Lung microvascular endothelial cell (primary cell): ENCODE measurements at regions not wholly inside any gene's neighbourhood (a gene's known extent, or its start where the extent isn't known, plus 50 kb on each side); places are given as distances from the start of the nearest gene placed in this dataset.
"Not testable (repeated sequence)": the region's sequence is repeated elsewhere in the genome, so short reads cannot be mapped to it uniquely, and the experiment has no call there.

Source experiments
- DNase-seq, 2 donors: peaks; one replicate each; pipeline versions ENCODE4 v3.0.0 to v3.0.0-alpha.2; 2010; ENCODE audit warnings: low read depth in 2 of 2

DNA sequence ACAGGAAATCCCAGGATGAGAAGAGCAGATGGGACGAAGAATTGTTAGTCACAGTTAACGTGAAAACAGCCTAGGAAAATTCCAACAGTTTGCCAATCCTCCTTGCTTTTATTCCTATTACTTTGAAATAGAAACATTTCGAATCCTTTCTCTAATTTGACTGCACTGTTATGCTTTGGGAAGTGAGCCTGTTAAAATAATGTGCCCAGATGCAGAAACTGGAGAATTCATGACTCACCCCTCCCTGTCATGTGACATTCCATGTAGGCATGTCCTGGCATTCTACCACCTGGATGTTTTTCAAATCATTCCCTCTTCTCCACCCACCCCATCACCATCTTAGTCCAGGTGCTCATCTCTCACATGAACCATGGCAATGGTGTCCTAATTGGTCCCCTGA lies 107.3 kb downstream of the MINAR1 start:
- DNase-seq, result no peak

DNA sequence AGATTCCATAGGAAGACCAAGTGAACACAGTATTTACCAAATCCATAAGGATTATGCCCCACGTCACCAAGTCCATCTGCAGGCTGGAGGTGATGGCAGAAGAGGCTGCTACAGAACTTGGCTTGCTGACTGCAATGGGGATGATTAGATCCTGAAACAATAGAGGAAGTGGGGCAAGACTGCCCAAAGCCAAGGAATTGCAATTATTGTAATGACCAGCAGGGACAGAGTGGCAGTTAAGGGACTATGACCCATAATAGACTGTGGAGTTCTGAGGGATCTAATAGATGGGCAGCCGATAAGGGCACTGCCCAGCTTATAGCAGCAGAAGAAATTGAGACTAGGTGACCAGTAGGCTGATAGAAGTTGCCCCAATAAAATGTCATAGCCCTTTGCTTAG lies 108.4 kb downstream of the MINAR1 start:
- DNase-seq, result no peak

DNA sequence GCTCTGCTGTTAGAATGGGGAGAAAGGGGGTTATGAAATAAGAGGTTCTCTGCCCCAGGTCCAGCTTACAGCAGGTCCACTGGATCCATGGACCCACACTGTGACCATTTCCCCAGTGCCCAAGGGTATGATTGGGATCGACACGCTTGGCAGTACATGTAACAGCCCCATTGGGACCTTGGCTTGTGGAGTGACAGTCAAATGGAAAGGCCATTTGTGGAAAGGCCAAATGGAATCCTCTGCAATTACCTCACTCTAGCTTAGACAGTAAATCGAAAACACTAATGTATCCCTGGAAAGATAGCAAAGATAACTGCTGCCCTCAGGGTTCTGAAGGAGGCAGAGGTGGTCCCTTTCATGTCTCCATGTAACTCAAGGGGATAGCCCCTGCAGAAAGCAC lies 109.1 kb downstream of the MINAR1 start:
- DNase-seq, result no peak

DNA sequence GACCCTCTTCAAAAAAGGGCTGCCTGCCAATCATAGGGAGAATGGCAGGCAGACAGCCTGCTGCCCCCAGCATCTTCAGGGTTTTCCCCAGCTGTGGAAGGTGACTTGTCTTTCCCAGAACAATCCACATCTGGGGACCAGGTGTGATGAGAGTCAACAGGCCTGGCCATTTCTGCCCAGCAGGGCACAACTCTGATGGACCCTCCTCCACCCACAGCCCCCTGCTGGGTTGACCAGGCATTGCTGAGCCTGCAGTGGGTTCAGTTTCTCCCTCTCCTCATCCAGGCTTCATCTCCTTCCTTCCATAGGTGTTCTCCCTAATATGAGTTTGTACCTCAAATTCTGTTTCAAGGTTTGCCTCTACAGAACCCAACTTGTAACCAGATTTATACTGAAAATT lies 111.0 kb downstream of the MINAR1 start:
- DNase-seq, result no peak

DNA sequence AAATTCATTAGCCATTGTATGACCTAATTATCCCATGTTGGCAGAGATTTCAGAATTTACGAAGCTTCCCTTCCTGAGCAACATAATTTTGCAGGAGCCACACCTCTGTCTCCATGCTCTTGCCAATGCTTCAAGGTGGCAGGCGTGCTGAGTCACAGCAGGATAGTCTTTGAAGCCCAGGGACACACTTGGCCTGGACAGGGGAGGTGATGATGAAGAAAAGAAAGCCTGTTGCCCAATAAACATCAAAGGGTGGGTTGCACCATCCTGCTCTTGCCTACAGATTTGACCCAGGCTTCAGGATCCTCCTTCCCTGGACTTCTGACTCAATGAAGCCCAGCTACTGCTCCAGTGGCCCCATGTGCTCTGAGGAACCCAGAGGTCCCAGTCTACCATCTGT lies 117.1 kb downstream of the MINAR1 start:
- no peak for DNase-seq

DNA sequence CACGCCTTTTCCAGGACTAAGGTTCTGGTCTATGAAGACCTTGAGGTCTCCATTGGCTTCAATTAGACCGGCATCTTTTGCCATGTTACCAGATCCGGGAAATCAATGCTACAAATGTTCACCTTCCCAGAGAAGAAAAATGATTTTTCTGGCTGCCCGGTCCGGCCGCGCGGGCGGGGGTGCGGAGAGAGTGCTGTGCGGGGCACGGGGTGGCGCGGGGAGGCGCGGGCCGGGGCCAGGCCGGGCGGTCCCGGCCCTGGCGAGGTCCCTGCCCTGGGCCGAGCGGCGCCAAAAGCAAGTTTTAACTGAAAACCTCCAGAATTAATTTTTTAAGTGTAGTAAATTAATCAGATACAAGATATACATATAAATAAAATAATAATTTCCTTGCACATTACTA lies 128.2 kb downstream of the MINAR1 start:
- no peak for DNase-seq

DNA sequence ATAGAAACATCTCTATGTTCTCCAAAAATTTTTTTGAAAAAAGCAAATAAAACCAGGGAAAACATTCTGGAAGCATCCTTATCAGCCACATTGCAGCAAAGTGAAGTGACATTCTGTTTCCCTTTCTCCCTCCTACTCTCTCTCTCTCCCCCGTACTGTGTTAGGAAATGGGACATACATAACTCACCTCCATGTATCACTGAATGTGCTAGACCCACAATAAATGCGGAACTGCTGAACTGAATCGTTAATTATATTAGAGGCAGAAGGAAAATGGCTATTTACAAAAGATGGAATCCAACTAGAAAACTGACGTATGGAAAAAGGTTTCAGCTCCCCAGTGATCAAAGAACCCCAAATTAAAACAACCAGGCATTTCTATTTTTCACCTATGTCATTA lies 129.8 kb downstream of the MINAR1 start:
- DNase-seq, result no peak

DNA sequence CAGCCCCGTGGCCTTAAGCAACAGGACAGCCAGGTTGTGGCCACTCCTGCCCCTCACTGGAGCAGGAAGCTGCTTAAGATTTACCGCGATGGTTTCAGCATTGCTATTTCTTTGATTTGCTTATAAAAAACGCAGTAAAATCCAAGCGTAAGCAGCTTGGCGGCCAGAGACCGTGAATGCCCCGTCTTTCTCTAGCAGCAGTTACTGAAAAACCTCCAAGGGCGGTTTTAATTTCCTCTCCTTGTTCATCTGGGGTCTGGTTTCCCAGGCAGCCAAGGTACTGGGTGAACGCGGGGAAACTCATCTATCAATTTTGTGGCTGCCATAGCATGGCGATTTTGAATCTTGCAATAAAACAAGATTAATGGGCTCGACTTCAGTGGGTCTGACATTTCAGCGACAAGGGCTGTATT lies 130.3 kb downstream of the MINAR1 start:
- DNase-seq, result no peak

DNA sequence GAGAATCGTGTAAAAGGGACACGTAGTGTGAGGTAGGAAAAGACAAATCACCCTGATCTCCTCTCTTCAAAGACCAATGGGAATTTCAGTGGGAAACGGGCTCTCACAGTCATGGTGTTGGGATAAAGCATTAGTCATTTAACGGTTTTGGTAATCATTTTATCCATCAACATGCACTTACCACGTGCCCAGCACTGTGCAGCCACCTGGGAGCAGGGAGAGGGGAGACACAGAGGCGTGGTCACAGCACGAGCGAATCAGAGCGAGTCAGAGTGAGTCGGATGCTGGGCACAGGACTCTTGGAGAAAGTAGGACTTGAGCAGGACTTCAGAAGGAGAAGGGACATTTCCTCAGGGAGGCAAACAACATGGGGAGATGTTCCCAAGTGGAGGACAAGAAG lies 130.8 kb downstream of the MINAR1 start:
- DNase-seq, result no peak

DNA sequence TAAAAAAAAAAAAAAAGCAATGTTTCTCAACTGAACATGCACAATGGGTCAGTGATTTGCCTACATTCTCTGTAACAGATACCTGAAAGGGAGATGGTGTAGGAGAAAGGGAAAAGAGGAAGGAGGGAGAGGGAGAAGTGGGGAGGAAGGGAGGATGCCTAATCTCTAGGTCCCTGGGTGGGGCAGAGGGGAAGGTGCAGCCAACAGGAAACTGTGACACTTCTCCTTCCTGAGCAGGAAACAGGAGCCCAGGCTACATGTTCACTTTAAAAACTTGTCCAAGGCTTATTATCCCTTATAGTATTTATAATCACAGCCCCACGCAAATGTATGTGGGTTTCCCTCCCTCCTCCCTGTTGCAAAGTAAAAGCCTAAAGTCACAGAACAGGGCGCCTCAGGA lies 137.9 kb downstream of the MINAR1 start:
- no peak for DNase-seq

DNA sequence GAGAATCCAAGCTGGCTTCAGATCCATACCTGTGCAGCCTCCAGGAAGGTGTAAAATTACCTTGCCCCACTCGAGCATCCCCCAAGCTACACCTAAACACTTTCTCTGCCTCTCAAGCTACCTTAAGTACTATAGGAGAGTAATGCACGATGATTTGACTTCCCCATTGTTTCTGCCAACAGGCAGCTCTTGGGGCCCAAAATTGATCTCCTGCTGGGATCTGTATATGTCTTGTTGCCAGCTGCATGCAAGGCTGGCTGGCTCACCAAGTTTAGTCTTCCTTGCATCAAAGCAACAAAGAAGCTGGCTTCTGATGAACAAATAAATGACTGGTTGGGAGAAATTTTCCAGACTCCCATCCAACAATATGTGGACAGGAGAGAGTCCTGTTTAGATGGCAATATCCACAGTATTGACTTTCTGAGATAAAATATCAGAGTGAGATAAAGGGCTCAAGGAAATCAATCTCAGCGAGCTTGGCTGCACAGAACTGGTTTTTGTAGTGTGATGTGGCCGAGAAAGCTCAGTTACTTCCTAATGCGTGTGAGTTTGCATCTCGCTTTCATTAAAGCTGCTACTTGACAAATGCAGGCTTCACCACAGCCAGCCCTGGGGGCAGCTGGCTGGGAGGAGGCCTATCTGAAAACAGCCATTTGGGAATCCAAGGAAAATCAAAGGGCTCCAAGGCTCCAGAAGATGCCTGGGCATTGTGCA lies 140.7 kb downstream of the MINAR1 start:
- no peak for DNase-seq

DNA sequence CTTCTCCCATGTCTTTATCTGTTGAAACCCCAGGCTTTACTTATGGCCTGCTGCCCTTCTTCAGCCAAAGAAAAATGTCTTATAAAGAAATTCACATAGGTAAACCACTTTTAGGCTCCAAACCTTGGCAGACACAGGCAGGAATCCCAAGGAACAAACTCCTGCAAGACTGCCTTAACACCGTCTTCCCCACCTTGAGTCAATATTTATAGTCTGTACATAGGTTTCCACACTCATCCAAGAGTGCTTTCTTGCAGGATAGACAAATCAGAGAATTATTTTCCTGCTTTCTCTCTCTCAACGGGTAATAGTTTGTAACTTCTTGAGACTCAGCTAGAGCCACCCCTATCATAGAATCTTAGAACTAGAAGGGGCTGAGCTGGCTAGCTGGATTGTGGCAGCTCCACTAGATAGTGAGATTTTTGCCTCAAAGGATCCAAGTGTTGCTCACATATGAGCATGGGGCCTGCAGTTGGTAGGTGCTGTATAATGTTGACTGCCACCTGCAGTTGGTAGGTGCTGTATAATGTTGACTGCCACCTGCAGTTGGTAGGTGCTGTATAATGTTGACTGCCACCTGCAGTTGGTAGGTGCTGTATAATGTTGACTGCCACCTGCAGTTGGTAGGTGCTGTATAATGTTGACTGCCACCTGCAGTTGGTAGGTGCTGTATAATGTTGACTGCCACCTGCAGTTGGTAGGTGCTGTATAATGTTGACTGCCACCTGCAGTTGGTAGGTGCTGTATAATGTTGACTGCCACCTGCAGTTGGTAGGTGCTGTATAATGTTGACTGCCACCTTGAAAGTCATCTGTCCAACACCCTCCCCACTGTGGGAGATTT lies 142.5 kb downstream of the MINAR1 start:
- not testable (repeated sequence) for DNase-seq

DNA sequence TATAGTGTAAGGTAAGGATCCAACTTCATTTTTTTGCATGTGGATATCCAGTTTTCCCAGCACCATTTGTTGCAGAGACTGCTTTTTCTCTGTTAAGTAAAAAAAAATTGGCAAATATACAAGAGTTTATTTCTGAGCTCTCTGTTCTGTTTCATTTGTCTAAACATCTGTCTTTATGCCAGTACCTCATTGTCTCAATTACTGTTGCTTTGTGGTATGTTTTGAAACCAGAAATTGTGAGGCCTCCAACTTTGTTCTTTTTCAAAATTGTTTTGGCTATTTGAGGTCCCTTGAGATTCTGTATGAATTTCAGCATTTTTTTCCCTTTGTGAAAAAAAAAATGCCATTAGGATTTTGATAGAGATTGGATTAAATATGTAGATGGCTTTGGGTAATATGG lies 150.5 kb downstream of the MINAR1 start:
- DNase-seq, result no peak

DNA sequence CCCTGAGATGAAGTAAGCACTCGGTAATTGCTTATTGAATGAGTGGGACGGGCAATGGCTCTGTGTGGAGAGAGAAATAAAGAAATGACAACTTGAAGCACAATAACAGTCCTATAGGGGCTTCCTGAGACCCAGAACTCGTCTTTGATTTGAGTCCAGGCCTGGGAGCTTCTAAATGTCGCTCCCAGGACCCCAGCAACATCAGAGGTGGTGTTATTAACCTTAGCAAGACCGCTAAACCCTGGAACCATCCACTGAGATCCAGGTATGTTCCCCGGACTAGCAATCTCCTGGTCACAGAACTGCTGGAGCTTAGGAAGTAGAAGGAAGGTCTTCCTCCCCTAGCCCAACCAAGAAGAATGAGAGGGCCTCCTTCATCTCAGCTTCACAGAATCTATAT lies 160.0 kb downstream of the MINAR1 start:
- DNase-seq, result no peak

DNA sequence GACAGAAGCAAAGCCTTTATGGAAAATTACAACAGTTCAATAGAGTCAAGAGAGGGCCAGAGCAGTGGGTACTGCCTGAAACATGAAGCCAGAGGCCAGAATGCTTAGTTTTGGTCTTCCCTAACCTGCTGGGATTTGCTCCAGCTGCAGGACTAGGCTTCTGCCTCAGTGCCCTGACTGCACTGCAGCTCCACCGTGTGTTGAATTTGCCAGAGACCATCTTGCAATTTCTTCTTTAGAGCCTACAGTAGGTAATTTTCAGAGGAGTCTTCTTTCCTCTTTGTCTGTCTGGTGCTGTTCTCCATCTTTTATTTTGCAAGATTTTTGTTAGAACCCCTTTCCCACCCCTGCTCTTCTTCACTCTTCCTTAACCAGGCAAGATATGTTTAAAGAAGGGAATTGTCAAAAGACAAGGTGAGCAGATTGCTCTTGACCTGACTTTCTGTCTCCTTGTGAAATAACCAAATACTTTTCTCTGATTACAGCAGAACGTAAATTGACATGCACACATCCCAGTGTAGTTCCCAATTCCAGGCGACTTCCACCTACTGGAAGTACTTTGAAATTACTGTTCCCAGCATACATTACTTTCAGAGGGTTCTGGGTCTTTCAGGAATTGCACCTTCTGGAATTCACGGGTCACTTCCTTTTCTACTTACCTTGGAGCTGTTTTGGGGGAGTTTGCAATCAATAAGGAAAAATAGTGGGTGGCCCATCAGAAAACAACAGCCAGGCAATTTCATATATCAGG lies 161.2 kb downstream of the MINAR1 start:
- DNase-seq, result peak in 1 of 2 donors; percentile 17

DNA sequence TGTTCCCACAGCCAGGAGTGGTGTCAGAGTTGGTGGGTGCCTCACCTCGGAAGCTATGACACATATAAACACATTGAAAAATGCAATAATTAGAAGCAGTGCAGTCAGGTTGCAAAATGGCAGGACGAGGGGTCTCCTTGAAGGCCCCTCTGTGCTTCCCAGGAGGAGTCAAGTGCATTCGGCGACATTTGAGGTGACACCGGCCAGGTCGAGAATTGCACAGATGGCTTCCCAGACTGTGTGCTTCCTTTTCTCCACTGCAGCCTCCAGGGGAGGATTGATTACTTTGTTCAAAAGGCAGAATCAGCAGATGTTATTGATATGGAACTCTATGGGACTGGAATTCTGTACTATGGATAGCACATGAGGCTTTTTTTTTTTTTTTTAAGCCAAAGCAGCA lies 163.2 kb downstream of the MINAR1 start:
- DNase-seq, result no peak

DNA sequence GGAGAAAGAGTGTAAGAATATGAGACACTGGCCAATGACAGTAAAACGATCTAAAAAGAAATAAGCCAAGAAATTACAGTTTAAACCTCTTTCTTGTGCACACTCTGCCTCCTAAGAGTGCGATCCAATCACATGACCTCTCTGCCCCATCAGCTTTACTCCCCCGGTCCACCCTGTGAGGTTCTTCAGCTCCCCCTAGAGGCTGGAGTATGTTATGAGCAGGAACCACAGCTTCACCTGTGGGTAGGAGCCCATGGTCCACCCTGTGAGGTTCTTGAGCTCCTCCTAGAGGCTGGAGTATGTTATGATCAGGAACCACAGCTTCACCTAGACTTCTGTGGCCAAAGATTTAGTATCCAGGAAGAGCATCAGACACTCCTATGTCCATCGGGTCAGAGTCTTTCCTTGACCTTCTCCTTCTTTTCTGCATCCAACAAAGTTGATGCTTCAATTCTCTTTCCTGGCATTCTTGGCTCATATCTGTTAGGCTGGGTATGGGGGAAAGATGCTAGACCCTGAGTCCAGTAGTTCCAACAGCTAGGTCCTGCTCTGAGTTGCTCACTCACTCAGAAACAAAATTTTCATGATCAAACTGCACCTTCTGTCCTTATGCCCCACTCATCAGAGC lies 164.0 kb downstream of the MINAR1 start:
- peak; percentile 61 to 79 for DNase-seq

DNA sequence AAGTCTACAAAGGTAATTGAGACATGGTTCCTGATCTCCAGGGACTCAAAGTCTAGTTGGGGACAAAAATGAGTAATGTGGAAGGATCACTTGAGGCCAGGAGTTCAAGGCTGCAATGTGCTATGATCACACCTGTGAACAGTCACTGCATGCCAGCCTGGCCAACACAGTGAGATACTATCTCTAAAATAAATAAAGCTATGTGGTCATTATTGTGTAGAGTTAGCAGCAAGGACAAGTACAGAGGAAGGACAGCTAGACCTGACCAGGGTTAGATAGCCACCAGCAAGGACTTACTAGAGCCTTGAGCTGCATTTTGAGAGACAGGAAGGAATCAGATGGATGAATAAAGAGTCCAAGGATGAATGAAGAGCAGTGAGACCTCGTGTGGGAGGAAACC lies 166.5 kb downstream of the MINAR1 start:
- no peak for DNase-seq

DNA sequence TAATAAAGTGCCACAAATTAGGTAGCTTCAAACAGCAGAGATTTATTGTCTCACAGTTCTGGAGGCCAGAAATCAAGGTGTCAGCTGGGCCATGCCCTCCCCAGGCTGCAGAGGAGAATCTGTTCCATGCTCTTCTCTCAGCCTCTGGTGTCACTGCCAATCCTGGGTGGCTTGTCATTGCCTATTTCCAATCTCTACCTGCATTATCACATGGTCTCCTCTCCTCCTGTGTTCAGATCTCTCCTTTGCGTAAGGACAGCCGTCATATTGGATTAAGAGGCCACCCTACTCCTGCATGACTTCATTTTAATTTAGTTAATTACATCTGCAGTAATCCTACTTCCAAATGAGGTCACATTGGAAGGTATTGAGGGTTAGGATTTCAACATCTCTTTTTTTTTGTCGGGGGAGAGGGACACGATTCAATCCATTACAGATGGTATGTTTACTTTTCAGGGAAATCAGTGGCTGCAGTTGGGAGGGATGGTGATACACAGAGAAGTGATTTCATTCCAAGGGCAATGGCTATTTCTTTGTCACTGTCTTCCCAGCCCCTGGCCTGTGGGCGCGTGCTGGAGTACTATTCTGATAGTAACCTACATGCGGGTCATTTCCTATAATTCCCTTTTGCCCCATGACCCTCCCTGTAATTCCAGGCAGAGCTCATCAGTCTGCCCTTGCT lies 169.4 kb downstream of the MINAR1 start:
- no peak for DNase-seq

DNA sequence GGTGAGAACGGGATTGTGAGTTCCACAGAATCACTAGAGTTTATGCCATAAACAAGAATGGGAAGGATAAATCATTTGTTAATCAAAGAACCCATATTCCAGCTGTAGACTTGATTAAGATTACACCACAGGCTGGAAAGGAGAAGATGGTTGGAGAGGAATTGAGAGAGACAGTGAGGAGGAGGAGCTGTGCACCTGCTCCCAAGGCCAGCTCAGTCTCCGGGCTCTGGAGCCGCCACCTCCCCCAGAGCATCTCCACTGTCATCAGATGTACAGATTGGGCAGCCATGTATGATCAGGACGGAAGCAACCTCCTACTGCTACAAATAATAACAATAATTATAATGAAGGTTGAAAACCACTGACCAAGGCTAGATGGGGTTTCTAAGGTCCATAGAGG lies 170.0 kb downstream of the MINAR1 start:
- DNase-seq, result no peak

DNA sequence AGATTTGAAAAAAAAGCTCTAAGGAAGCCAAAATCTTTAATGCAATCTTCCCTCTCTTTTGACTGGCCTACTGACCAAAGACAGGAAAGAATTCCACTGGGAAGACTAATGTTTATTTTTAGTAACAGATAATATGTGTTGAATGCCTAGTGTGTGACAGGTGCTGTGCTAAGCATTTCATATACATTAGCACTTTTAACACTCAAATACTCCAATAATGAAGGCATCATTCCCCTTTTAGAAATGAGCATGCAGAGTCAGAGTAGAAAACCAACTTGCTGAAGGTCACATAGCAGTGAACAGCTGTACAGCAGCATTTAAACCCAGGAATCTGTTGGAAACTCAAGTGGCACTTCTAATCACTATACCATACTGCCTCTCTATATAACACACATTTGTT lies 170.6 kb downstream of the MINAR1 start:
- DNase-seq, result no peak
